Activated CD4-positive, alpha-beta T cell treated with anti-CD3 and anti-CD28 coated beads for 36 hours (primary cell): ENCODE measurements at regions not wholly inside any gene's neighbourhood (a gene's known extent, or its start where the extent isn't known, plus 50 kb on each side); places are given as distances from the start of the nearest gene placed in this dataset.

ENCODE experiments used
- ATAC-seq: fragments of 200-7000 bp; cut with Tn5 transposase; one replicate; pipeline ENCODE4 v1.10.0; 2021; ENCODE audit warnings: mild to moderate bottlenecking, moderate library complexity
- CTCF ChIA-PET: fragments of 350-600 bp; sonication (Branson Sonifier 250); formaldehyde crosslinking; loops from one replicate; lab custom pipeline; 2021; ENCODE audit warnings: antibody characterized with exemption; lab: Charles Lee
- POLR2A ChIA-PET: fragments of 350-600 bp; sonication (Branson Sonifier 250); formaldehyde crosslinking; loops from one replicate; lab custom pipeline; 2021; ENCODE audit warnings: antibody characterized with exemption, inconsistent platforms; lab: Charles Lee
- DNase-seq: peaks from one replicate; pipeline ENCODE4 v3.0.0-alpha.2; 2020
- H3K27ac Mint-ChIP-seq: one replicate; pipeline ENCODE4 v1.8.0; 2021; ENCODE audit warnings: mixed read lengths
- H3K27me3 Mint-ChIP-seq: one replicate; pipeline ENCODE4 v1.8.0; 2021; ENCODE audit warnings: mixed read lengths
- H3K36me3 Mint-ChIP-seq: one replicate; pipeline ENCODE4 v1.8.0; 2021; ENCODE audit warnings: low read depth, mixed read lengths
- H3K4me1 Mint-ChIP-seq: one replicate; pipeline ENCODE4 v1.8.0; 2021; ENCODE audit warnings: mixed read lengths
- H3K4me3 Mint-ChIP-seq: one replicate; pipeline ENCODE4 v1.8.0; 2021; ENCODE audit warnings: mild to moderate bottlenecking, moderate library complexity, mixed read lengths
- H3K9me3 Mint-ChIP-seq: one replicate; pipeline ENCODE4 v1.8.0; 2021; ENCODE audit warnings: low read depth, mixed read lengths
- intact Hi-C, 2 experiments: fragments of 100-400 bp; cut with DNase I in 1 of 2; cut with micrococcal nuclease in 1 of 2; formaldehyde crosslinking; loops; one replicate each; pipeline versions ENCODE4 v1.14.2 to v1.15.1; 2022 to 2024; cut with DNase I, micrococcal nuclease

- intact Hi-C loops: no loop called here
- CTCF ChIA-PET: interaction anchor here (1.2 kb wide), 1 partner anchor 18 kb away, joined by 4 read pairs; no protein-coding TSS in a partner anchor
- H3K4me1 Mint-ChIP-seq: peaks cover 21% of the 10 kb centered on the region
- POLR2A ChIA-PET: no interaction called here
- no peaks in the 10 kb centered on the region for H3K36me3 Mint-ChIP-seq
- ATAC-seq: no peak
- H3K4me3 Mint-ChIP-seq: no peak overlapping the region
- DNase-seq: no peak
- no peaks in the 10 kb centered on the region for H3K9me3 Mint-ChIP-seq
- H3K27me3 Mint-ChIP-seq: peaks cover 24% of the 10 kb centered on the region
- no peak overlapping the region for H3K27ac Mint-ChIP-seq
Measured at GRCh38 chr10:88086187-88086960, 222.9 kb downstream of the PTEN start.

- CTCF ChIA-PET: interaction anchor here (1.6 kb wide), 1 partner anchor 70 kb away, joined by 3 read pairs; no protein-coding TSS in a partner anchor
- POLR2A ChIA-PET: no interaction called here
- no peaks in the 10 kb centered on the region for H3K36me3 Mint-ChIP-seq
- H3K4me1 Mint-ChIP-seq: peaks cover 33% of the 10 kb centered on the region
- no peak overlapping the region for H3K27ac Mint-ChIP-seq
- DNase-seq (no peak), ATAC-seq (no peak)
- H3K4me3 Mint-ChIP-seq: no peak overlapping the region
- peaks cover 28% of the 10 kb centered on the region for H3K27me3 Mint-ChIP-seq
- intact Hi-C loops: no loop called here
- no peaks in the 10 kb centered on the region for H3K9me3 Mint-ChIP-seq
Measured at GRCh38 chr10:88088441-88089340, 225.3 kb downstream of the PTEN start.

GRCh38 chr10:88089498-88089897 is 226.1 kb downstream of the PTEN start:
- H3K4me3 Mint-ChIP-seq: no peak overlapping the region
- H3K27ac Mint-ChIP-seq: no peak overlapping the region
- POLR2A ChIA-PET: no interaction called here
- CTCF ChIA-PET: interaction anchor here (1.6 kb wide), 1 partner anchor 69 kb away, joined by 3 read pairs; no protein-coding TSS in a partner anchor
- ATAC-seq (no peak), DNase-seq (no peak)
- H3K9me3 Mint-ChIP-seq: no peaks in the 10 kb centered on the region
- intact Hi-C loops: no loop called here
- peaks cover 32% of the 10 kb centered on the region for H3K27me3 Mint-ChIP-seq
- peaks cover 33% of the 10 kb centered on the region for H3K4me1 Mint-ChIP-seq
- no peaks in the 10 kb centered on the region for H3K36me3 Mint-ChIP-seq

- POLR2A ChIA-PET: interaction anchor here (0.7 to 1.4 kb wide), 7 partner anchors 25 to 741 kb away, joined by 3 to 23 read pairs (median 6); partner anchors contain the start of genes KLLN and PTEN
- Mint-ChIP-seq H3K4me1 (peaks cover 33% of the 10 kb centered on the region), H3K4me3 (no peak overlapping the region), H3K27me3 (peaks cover 34% of the 10 kb centered on the region), H3K27ac (peak overlapping the region; percentile 55), H3K9me3 (no peaks in the 10 kb centered on the region), H3K36me3 (no peaks in the 10 kb centered on the region)
- CTCF ChIA-PET: interaction anchor here (0.7 to 3.9 kb wide), 14 partner anchors 10 to 1005 kb away, joined by 3 to 19 read pairs (median 4); no protein-coding TSS in a partner anchor
- DNase-seq (no peak), ATAC-seq (peak; percentile 10)
- intact Hi-C loops: loop anchor here (1.0 to 10.0 kb wide), 16 partner anchors 25 to 994 kb away; partner anchors contain the start of genes ATAD1 (in 1 of the 2), KLLN (in 1 of the 2) and PTEN (in 1 of the 2)
Measured at GRCh38 chr10:88090568-88091214, 227.3 kb downstream of the PTEN start.

GRCh38 chr10:88091490-88092061 is 228.2 kb downstream of the PTEN start:
- intact Hi-C loops: loop anchor here (1.0 to 10.0 kb wide), 16 partner anchors 26 to 993 kb away; partner anchors contain the start of genes ATAD1 (in 1 of the 2), KLLN (in 1 of the 2) and PTEN (in 1 of the 2)
- H3K36me3 Mint-ChIP-seq: no peaks in the 10 kb centered on the region
- H3K4me3 Mint-ChIP-seq: no peak overlapping the region
- H3K27me3 Mint-ChIP-seq: peaks cover 32% of the 10 kb centered on the region
- peak overlapping the region; percentile 55 for H3K27ac Mint-ChIP-seq
- no peaks in the 10 kb centered on the region for H3K9me3 Mint-ChIP-seq
- ChIA-PET POLR2A (interaction anchor here (0.6 to 1.4 kb wide), 13 partner anchors 26 to 740 kb away, joined by 3 to 23 read pairs (median 6); partner anchors contain the start of genes KLLN and PTEN), CTCF (interaction anchor here (0.6 to 3.9 kb wide), 19 partner anchors 9 to 1006 kb away, joined by 3 to 19 read pairs (median 4); no protein-coding TSS in a partner anchor)
- DNase-seq (peak; percentile 87), ATAC-seq (peak; percentile 98)
- peaks cover 33% of the 10 kb centered on the region for H3K4me1 Mint-ChIP-seq

GRCh38 chr10:88092265-88092664 is 228.8 kb downstream of the PTEN start:
- ChIA-PET POLR2A (interaction anchor here (0.6 to 1.4 kb wide), 6 partner anchors 25 to 417 kb away, joined by 3 to 7 read pairs (median 6); no protein-coding TSS in a partner anchor), CTCF (interaction anchor here (0.6 to 3.9 kb wide), 12 partner anchors 22 to 317 kb away, joined by 3 to 19 read pairs (median 4); no protein-coding TSS in a partner anchor)
- intact Hi-C loops: loop anchor here in 1 of 2 experiments (5.0 to 10.0 kb wide), 3 partner anchors 295 to 993 kb away; no protein-coding TSS in a partner anchor
- H3K36me3 Mint-ChIP-seq: no peaks in the 10 kb centered on the region
- no peaks in the 10 kb centered on the region for H3K9me3 Mint-ChIP-seq
- H3K4me3 Mint-ChIP-seq: no peak overlapping the region
- no peak overlapping the region for H3K27ac Mint-ChIP-seq
- no peak for ATAC-seq
- no peak for DNase-seq
- peaks cover 33% of the 10 kb centered on the region for H3K4me1 Mint-ChIP-seq
- H3K27me3 Mint-ChIP-seq: peaks cover 27% of the 10 kb centered on the region

- intact Hi-C loops: loop anchor here in 1 of 2 experiments (5.0 to 10.0 kb wide), 3 partner anchors 294 to 992 kb away; no protein-coding TSS in a partner anchor
- H3K27ac Mint-ChIP-seq: no peak overlapping the region
- CTCF ChIA-PET: interaction anchor here (2.6 to 3.9 kb wide), 2 partner anchors 22 to 24 kb away, joined by 14 to 19 read pairs; no protein-coding TSS in a partner anchor
- ATAC-seq: no peak
- peaks cover 33% of the 10 kb centered on the region for H3K4me1 Mint-ChIP-seq
- H3K36me3 Mint-ChIP-seq: no peaks in the 10 kb centered on the region
- DNase-seq: no peak
- no peaks in the 10 kb centered on the region for H3K9me3 Mint-ChIP-seq
- peaks cover 29% of the 10 kb centered on the region for H3K27me3 Mint-ChIP-seq
- POLR2A ChIA-PET: no interaction called here
- H3K4me3 Mint-ChIP-seq: no peak overlapping the region
Measured at GRCh38 chr10:88092973-88093372, 229.5 kb downstream of the PTEN start.

- CTCF ChIA-PET: interaction anchor here (0.6 to 0.7 kb wide), 2 partner anchors 438 to 685 kb away, joined by 4 read pairs; no protein-coding TSS in a partner anchor
- Mint-ChIP-seq H3K4me1 (peaks cover 32% of the 10 kb centered on the region), H3K36me3 (no peaks in the 10 kb centered on the region), H3K4me3 (no peak overlapping the region), H3K9me3 (no peaks in the 10 kb centered on the region), H3K27me3 (peaks cover 33% of the 10 kb centered on the region), H3K27ac (no peak overlapping the region)
- POLR2A ChIA-PET: no interaction called here
- ATAC-seq (no peak), DNase-seq (no peak)
- intact Hi-C loops: loop anchor here in 1 of 2 experiments (5.0 to 10.0 kb wide), 3 partner anchors 293 to 990 kb away; no protein-coding TSS in a partner anchor
Measured at GRCh38 chr10:88094795-88095194, 231.4 kb downstream of the PTEN start.

GRCh38 chr10:88095223-88095721 is 231.8 kb downstream of the PTEN start:
- Mint-ChIP-seq H3K4me1 (peaks cover 28% of the 10 kb centered on the region), H3K27me3 (peaks cover 28% of the 10 kb centered on the region), H3K36me3 (no peaks in the 10 kb centered on the region), H3K9me3 (no peaks in the 10 kb centered on the region), H3K4me3 (no peak overlapping the region), H3K27ac (no peak overlapping the region)
- ATAC-seq (no peak), DNase-seq (no peak)
- CTCF ChIA-PET: interaction anchor here (0.5 to 0.7 kb wide), 3 partner anchors 11 to 438 kb away, joined by 3 to 4 read pairs (median 4); no protein-coding TSS in a partner anchor
- POLR2A ChIA-PET: no interaction called here
- intact Hi-C loops: loop anchor here in 1 of 2 experiments (10.0 kb wide), 1 partner anchor 990 kb away; no protein-coding TSS in a partner anchor
